ENCODE measurements at regions not wholly inside any gene's neighbourhood (a gene's known extent, or its start where the extent isn't known, plus 50 kb on each side); places are given as distances from the start of the nearest gene placed in this dataset.

- DNase-seq (ENCODE audit: low spot score), result no peak
Observed at GRCh38 chr13:47251771-47252170, 354.9 kb upstream of the HTR2A start.

DNA sequence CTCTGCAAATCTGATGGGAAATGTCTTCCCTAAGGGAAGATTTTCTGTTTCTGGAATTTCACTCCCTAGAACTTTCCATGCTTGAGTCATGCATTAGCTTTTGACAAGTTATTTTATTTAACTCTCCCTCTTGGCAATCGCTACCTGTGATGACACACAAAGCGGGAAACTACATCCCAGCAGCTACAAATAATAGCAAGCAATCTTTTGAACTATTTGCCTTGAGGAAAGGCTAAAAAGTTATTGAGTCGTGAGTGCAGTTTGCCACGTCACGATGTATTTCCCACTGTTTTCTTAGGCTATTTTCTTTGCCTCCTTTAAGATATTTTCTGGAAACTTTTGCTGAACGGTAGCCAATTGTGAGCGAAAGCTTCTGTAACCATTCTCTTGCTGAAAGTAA, 353.3 kb upstream of the HTR2A start:
- DNase-seq (ENCODE audit: low spot score), result no peak

DNA sequence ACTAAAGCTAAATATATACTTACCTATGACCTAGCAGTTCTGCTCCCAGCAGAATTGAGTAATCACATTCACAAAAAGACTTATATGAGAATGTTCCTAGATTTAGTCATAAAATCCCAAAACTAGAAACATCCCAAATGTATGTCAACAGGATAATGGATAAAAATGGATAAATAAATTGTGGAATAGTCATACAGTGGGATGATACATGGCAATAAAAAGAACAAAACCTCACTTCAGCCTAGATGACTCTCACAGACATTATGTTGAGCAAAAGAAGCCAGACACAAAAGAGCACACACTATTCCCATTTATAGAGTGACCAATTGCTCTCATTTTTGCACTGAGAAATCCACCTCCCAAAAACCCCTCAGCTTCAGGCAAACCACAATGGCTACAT, 352.4 kb upstream of the HTR2A start:
- no peak for DNase-seq (ENCODE audit: low spot score)

DNA sequence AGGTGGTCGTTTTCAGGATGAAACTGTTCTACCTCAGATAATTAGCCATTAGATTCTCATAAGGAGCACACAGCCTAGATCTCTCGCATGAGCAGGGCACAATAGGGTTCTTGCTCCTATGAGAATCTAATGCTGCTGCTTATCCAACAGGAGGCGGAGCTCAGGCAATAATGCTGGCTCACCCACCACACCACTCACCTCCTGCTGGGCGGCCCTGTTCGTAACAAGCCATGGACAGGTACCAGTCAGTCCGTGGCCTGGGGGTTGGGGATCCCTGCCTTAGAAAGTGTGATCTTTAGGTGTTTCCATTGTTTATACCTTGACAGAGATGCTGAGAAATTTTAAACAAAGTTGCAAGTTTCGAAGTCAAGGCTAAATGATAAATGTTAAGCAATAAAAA, 344.6 kb upstream of the HTR2A start:
- peak; percentile 8 for DNase-seq (ENCODE audit: low spot score)

DNA sequence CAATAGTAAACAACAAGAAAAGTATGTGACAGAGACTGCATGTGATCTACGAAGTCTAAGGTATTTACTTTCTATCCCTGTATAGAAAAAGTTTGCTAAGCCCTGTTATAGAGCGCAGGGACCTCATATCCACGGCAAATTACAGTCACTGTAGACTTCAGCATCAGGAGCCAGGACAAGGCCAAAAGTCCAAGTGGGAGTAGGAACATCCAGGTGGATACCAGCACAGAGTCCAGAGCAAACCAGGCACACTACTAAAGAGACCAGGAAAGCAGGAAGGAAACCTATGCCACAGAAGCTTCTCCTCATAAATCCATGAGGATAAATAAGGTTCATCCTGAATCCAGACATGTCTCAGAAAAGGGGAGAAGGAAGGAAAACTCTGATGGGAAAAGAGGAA, 342.2 kb upstream of the HTR2A start:
- no peak for DNase-seq (ENCODE audit: low spot score)

GRCh38 chr13:47237571-47237970, 340.7 kb upstream of the HTR2A start:
- no peak for DNase-seq (ENCODE audit: low spot score)

- DNase-seq (ENCODE audit: low spot score), result no peak
Observed at GRCh38 chr13:47233734-47234133, 336.9 kb upstream of the HTR2A start.

DNA sequence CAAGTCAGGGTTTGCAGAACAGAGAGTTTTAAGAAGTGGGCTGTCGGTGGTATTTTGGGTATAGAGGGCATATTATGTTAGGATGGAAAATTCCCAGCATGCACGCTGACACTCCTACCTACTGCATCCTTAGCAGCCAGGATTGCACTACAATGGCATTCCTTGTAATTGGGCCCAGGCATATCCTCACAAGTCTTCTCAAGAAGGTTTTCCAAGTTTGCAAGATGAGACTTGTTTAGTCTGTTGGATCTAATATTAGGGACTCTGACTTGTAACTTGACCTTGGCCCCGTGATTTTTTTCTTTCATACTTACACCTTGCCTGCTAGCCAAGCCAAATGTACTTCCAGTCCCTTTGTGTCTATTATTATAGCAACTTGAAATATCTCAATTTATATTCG, 335.7 kb upstream of the HTR2A start:
- no peak for DNase-seq (ENCODE audit: low spot score)

GRCh38 chr13:47230155-47230554, 333.3 kb upstream of the HTR2A start:
- DNase-seq (ENCODE audit: low spot score), result no peak

- DNase-seq (ENCODE audit: low spot score), result no peak
Observed at GRCh38 chr13:47226516-47226915, 329.7 kb upstream of the HTR2A start.

GRCh38 chr13:47220453-47221140, 323.7 kb upstream of the HTR2A start:
- no peak for DNase-seq (ENCODE audit: low spot score)

GRCh38 chr13:47218611-47219010, 321.8 kb upstream of the HTR2A start:
- no peak for DNase-seq (ENCODE audit: low spot score)

DNA sequence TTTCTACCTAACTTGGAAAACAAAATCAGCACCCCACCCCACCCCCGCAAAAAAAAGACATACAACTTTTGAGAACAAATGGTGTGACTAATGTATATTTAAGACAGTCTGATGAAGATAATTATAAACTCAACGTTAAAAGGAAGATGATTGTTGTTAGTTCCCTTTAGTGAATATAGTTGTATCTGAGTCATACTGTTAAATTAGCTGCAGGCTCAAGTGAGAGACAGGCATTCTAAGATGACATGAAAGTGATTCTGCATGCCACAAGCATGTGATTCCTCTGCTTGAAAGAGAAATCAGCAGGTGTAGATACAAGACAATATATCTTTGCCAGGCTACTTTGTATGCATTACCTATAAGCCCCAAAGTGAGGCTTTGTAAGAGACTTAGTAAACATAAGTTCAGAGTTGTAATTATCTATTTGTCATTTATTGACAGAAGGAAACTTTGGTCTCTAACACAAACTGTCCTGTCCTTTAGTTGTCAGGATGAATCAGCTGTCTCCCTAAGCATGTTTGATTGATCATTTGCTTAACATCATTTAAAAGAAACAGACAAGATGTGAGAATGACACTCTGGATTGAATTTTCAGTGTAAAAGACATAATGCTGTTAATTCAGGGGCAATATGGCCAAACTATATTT, 319.4 kb upstream of the HTR2A start:
- DNase-seq (ENCODE audit: low spot score), result peak; percentile 30

GRCh38 chr13:47215736-47216135, 318.9 kb upstream of the HTR2A start:
- DNase-seq (ENCODE audit: low spot score), result peak; percentile 69

GRCh38 chr13:47213047-47213446, 316.2 kb upstream of the HTR2A start:
- DNase-seq (ENCODE audit: low spot score), result no peak

DNA sequence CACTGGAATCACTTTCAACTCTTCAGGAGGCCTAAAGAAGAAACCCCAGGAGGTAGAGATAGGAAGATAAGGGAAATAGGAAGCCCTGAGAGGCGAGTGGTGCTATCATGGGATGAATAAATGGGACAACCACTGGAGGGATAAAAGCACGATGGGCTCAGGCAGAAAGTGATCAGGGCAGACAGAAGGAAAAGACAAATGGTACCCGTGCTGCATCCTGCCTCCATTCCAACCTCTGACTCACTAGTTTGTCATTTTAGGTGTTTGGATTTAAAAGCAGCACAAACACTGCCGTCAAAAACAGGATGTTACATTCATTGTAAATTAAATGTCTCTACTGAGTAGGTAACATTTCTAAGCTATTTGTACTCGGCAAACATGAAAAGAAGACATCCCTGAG, 314.3 kb upstream of the HTR2A start:
- DNase-seq (ENCODE audit: low spot score), result peak; percentile 23

DNA sequence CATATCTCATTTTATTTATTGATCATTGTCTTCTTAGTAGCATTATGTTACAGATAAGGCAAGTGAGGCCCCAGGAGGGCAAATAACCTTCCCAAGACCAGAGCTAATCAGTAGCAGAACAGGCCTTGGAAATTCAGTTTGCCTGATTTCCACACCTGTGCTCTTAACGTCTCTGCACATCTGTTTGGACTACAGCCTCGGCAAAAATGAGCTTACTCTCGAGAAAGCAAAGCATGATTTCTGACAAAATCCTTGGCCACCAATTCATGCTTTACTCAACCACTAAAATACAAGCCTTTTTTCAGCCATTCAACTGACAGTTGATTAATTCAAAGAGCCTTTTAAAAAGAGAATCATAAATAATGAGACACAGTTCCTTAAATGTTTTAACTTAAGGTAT, 309.3 kb upstream of the HTR2A start:
- DNase-seq (ENCODE audit: low spot score), result no peak

DNA sequence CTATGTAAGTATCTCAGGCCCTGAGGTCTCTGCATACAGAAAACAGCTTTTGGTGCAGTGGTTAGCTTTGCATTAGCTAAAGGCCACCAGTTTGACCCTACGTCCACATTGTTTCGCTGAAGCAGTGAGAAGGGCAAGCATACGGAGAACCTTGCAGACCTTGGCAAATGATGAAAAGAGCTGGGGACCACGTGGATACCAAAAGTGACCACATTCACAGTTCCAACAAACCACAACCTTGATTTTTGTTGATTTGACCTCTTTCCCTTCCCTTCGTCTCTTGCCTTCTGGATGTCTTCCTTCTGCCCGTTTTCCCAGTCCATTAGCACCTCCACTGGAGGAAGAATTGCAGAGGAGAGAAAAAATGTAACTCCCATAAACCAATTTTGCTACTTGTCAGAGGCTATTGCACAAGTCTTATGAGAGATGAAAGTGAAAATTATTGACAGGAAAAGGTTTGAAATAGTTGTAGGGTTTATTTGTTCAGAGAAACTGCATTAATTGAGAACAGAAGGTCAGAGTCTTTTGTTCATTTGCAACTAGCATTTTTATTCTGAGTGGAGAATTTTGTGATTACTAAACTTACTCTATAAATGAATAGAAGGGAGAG, 293.9 kb upstream of the HTR2A start:
- DNase-seq (ENCODE audit: low spot score), result peak; percentile 7

DNA sequence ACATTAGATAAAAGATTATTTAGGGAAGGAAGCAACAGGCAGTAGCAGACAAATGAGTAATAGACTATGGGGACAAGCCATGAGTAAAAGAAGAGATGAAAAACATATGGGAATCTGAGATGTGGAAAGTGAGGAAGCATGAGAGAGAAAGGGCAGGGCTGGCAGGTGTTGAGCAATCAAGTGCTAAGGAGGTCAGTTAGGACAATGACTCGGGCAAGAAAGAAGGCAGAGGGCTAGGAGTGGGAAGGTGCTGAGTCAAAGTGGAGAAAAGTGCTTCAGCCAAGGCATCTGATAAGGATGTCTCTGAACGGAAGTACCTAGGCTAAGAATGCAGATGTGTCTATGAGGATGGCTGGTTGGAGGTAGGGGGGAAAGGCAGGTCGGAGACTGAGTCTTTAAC, 291.9 kb upstream of the HTR2A start:
- no peak for DNase-seq (ENCODE audit: low spot score)

DNA sequence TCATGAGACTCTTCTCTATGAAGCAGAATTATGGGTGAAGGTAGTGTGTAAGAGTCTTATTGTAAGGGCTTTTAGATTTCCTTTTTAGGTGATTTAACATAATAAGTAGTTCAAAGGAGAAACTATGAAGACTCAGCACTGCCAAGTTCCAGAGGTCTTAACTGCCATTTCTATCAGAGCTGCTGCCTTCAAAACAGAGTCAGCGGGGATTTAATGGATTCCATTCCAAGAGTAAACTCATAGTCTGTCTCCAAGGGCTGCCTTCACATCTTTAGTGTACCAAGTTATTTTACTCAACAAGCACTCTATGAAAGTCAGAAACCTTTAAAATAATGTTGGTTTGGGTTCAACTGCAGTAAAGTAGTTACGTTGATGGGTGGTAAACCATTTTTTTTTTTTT, 289.6 kb upstream of the HTR2A start:
- no peak for DNase-seq (ENCODE audit: low spot score)

DNA sequence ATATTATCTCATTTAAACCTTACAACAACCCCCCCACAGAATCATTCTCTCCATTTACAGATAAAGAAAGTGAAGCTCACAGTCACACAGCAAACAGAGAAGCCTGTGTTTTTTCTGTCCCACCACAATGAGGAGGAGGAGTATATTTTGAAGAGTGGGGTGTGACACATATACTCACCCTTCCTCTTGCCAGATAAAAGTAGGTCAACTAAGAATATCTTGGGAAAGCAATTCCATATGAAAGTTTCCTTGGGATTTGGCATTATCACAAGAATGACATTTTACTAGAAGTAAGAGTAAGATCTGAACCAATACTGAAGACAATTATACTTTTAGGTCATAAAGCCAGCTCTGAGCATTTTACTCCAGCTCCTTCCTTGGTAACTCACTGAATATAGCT, 287.5 kb upstream of the HTR2A start:
- no peak for DNase-seq (ENCODE audit: low spot score)

DNA sequence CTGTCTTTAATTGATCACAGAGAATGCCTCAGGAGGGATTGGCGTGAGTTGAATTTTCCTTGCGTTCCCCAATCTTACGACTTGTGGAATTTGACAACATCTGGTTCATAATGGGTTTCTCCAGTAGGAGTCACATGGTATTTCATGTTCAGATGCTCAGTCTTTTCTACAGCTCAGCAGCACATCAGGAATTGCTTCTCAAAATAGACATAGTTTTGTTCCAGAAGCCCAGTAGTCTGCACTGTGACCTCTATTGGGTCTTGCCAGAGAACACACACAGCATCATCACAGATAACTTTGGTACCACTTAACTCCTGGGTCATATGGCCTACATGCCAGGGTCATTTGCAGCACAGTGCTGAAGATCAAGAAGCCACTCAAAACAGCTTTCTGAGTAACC, 282.5 kb upstream of the HTR2A start:
- DNase-seq (ENCODE audit: low spot score), result no peak

GRCh38 chr13:47178090-47178950, 281.5 kb upstream of the HTR2A start:
- peak; percentile 24 for DNase-seq (ENCODE audit: low spot score)
